Esophagus mucosa (tissue), 1 donor: ENCODE measurements at regions not wholly inside any gene's neighbourhood (a gene's known extent, or its start where the extent isn't known, plus 50 kb on each side); places are given as distances from the start of the nearest gene placed in this dataset.

Experiments
- ATAC-seq: fragments of 200-7000 bp; cut with Tn5 transposase; one replicate; pipeline ENCODE4 v1.9.1; 2020
- donor health status: DM: yes; HTN: yes; CAD: no.

DNA sequence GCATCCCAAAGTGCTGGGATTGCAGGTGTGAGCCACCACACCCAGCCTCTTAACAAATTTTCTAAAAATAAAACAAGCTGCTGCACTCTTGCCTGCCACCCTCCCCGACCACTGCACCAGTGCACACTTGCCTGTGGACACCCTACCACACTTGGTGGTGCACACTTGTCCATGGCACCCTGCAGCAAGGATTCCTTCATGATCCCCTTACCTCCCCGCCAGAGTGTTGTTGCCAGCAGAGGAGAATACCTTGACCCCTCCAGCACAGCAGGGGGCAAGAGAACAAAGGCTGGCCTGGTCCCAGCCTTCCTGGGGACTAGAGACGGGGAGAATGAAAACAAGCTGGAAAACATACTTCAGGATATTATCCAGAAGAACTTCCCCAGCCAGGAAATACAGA is 65.9 kb upstream of the KCND2 start:
- ATAC-seq = no peak

DNA sequence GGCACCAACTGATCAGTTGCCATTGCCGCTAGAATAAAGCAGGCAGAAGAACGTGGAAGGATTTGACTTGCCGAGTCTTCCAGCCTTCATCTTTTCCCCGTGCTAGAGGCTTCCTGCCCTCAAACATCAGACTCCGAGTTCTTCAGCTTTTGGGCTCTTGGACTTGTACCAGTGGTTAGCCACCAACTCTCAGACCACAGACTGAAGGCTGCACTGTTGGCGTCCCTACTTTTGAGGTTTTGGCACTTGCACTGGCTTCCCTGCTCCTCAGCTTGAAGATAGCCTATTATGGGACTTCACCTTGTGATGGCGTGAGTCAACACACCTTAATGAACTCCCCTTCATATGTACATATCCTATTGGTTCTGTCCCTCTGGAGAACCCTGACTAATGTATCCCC is 57.3 kb upstream of the KCND2 start:
- ATAC-seq = no peak

DNA sequence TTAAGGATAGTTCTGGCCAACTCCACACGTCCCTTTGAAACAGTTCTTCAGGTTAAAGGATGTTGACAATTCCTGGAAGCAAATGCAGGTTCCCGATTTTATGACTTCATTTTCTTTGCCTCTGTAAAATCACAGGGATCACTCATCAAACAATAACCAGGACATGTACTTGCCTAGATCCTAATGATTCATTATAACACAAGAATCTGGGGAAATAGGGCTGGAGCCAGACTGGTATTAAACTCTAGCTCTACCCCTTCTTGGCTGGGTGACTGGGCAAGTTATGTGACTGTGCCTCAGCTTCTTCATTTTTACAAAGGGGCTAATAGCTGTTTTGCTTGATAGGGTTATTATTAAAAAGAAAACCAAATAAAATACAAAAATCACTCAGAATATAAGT is 56.0 kb upstream of the KCND2 start:
- no peak for ATAC-seq

DNA sequence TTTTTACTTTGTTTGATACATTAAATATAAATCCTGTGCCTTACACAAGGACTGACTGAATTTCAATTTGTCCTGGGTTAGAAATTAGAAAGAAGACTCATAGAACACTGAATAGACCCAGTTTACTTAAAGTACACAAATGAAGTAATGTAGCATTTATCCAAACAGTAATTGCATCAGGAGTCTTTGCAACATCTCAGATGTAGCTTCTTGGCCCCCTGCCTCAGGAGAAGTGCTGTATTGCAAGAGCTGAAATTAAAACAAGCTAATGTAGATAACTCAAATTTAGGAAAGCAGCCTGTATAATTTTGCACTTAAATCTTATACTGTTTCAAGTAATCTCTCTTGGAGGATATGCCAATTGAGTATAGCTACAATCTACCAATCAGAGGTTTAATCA is 54.3 kb upstream of the KCND2 start:
- no peak for ATAC-seq

DNA sequence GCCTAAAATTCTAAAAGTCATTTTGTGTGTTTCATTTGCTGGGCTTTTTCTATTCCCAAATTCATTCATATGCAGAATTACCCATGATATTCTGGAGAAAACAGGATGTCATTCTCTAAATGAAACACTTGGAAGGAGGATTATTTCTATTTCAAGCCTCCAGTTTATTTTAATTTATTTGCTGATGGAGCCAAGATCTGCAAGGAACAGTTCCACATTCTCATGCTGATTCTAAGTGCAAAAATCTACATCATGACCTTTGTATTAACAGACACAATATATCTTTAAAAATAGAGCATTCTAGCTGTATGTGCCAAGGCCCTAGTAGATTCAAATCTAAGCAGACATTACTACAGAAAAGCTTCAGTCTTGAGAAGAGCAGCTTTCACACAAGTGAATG is 51.3 kb upstream of the KCND2 start:
- no peak for ATAC-seq
